ENCODE measurements at regions not wholly inside any gene's neighbourhood (a gene's known extent, or its start where the extent isn't known, plus 50 kb on each side); places are given as distances from the start of the nearest gene placed in this dataset.

- ChIA-PET POLR2A (no interaction called here), CTCF (interaction anchor here (0.6 to 1.2 kb wide), 5 partner anchors 8 to 60 kb away, joined by 3 to 9 read pairs (median 3); no protein-coding TSS in a partner anchor)
- no peak overlapping the region for H3K27ac ChIP-seq (ENCODE audit: extremely low read depth, low read depth, low read length)
These were observed 150.3 kb downstream of the GPBP1 start for GRCh38 chr5:57324181-57324580.

GRCh38 chr5:57320582-57320981 lies 146.7 kb downstream of the GPBP1 start:
- CTCF ChIA-PET: no interaction called here
- no peak overlapping the region for H3K27ac ChIP-seq (ENCODE audit: extremely low read depth, low read depth, low read length)
- H3K4me1 ChIP-seq (ENCODE audit: control insufficient read depth, insufficient read depth, low read length): no peaks in the 10 kb centered on the region
- H3K36me3 ChIP-seq (ENCODE audit: control insufficient read depth in 2 of 2, insufficient read depth in 1 of 2, low read length in 2 of 2): no peaks in the 10 kb centered on the region
- no peaks in the 10 kb centered on the region for H3K9me3 ChIP-seq (ENCODE audit: control insufficient read depth, insufficient read depth, low read depth, low read length)
- POLR2A ChIA-PET: no interaction called here
- H3K4me3 ChIP-seq (ENCODE audit: low read depth, low read length): no peak overlapping the region
- TF ChIP-seq ZNF23 (tag by site-specific recombination; IDR thresholded peaks at IDR 0.05; ENCODE audit: borderline replicate concordance) (no peak), ZNF521 (tag by site-specific recombination; IDR thresholded peaks at IDR 0.05) (no peak), SP2 (tag by site-specific recombination; IDR thresholded peaks at IDR 0.05) (no peak), ZBTB49 (tag by site-specific recombination; IDR thresholded peaks at IDR 0.05; ENCODE audit: low read depth) (no peak), ZSCAN4 (tag by site-specific recombination; IDR thresholded peaks at IDR 0.05) (no peak), ZNF274 (IDR thresholded peaks at IDR 0.05; ENCODE audit: low read length) (no peak), ZNF274 (tag by site-specific recombination; IDR thresholded peaks at IDR 0.05; ENCODE audit: borderline replicate concordance) (no peak), ZSCAN30 (tag by site-specific recombination; IDR thresholded peaks at IDR 0.05) (no peak), ZSCAN5A (tag by site-specific recombination; IDR thresholded peaks at IDR 0.05) (no peak), INSM2 (tag by site-specific recombination; IDR thresholded peaks at IDR 0.05) (no peak), ZBTB21 (tag by site-specific recombination; IDR thresholded peaks at IDR 0.05) (no peak)

More at GRCh38 chr5:57324181-57324580, 150.3 kb downstream of the GPBP1 start:
- H3K36me3 ChIP-seq (ENCODE audit: control insufficient read depth in 2 of 2, insufficient read depth in 1 of 2, low read length in 2 of 2): no peaks in the 10 kb centered on the region
- no peaks in the 10 kb centered on the region for H3K4me1 ChIP-seq (ENCODE audit: control insufficient read depth, insufficient read depth, low read length)
- no peak for TF ChIP-seq ZNF23 (tag by site-specific recombination; IDR thresholded peaks at IDR 0.05; ENCODE audit: borderline replicate concordance)
- no peak for TF ChIP-seq PRDM6 (tag by site-specific recombination; IDR thresholded peaks at IDR 0.05)
- TF ChIP-seq ZNF211 (tag by site-specific recombination; IDR thresholded peaks at IDR 0.05; ENCODE audit: low read depth): no peak
- TF ChIP-seq ZBTB6 (tag by site-specific recombination; IDR thresholded peaks at IDR 0.05): no peak
- TF ChIP-seq ZNF658 (tag by site-specific recombination; IDR thresholded peaks at IDR 0.05): no peak
- no peak for TF ChIP-seq ZNF624 (tag by site-specific recombination; IDR thresholded peaks at IDR 0.05)
- TF ChIP-seq RBAK (tag by site-specific recombination; IDR thresholded peaks at IDR 0.05): no peak
- no peak for TF ChIP-seq ZNF768 (tag by site-specific recombination; IDR thresholded peaks at IDR 0.05)
- TF ChIP-seq ZNF133 (tag by site-specific recombination; IDR thresholded peaks at IDR 0.05): no peak
- TF ChIP-seq ZNF473 (tag by site-specific recombination; IDR thresholded peaks at IDR 0.05): no peak
- TF ChIP-seq ZNF18 (tag by site-specific recombination; IDR thresholded peaks at IDR 0.05): no peak
- H3K9me3 ChIP-seq (ENCODE audit: control insufficient read depth, insufficient read depth, low read depth, low read length): no peaks in the 10 kb centered on the region
- no peak overlapping the region for H3K4me3 ChIP-seq (ENCODE audit: low read depth, low read length)
